ENCODE measurements at regions not wholly inside any gene's neighbourhood (a gene's known extent, or its start where the extent isn't known, plus 50 kb on each side); places are given as distances from the start of the nearest gene placed in this dataset.

GRCh38 chr7:142681314-142682092 lies 67.8 kb upstream of the PRSS1 start:
- TF ChIP-seq CTCF (IDR thresholded peaks at IDR 0.05) (no peak), POLR2A (IDR thresholded peaks at IDR 0.05) (no peak)
